ENCODE measurements at regions not wholly inside any gene's neighbourhood (a gene's known extent, or its start where the extent isn't known, plus 50 kb on each side); places are given as distances from the start of the nearest gene placed in this dataset.

GRCh38 chr11:127766734-127767133 is 766.2 kb upstream of the KIRREL3 start:
- no peaks in the 10 kb centered on the region for H3K4me1 Mint-ChIP-seq (ENCODE audit: low read depth)
- no peak for TF ChIP-seq CTCF (IDR thresholded peaks at IDR 0.05)
- H3K27me3 Mint-ChIP-seq (ENCODE audit: insufficient read depth) = no peaks in the 10 kb centered on the region
- no peak overlapping the region for H3K4me3 Mint-ChIP-seq
- DNase-seq = no peak
- H3K27ac Mint-ChIP-seq = no peak overlapping the region
- no peaks in the 10 kb centered on the region for H3K9me3 Mint-ChIP-seq
- H3K36me3 Mint-ChIP-seq (ENCODE audit: low read depth) = no peaks in the 10 kb centered on the region

GRCh38 chr11:127738771-127739286 is 738.3 kb upstream of the KIRREL3 start:
- no peaks in the 10 kb centered on the region for H3K36me3 Mint-ChIP-seq (ENCODE audit: low read depth)
- no peak overlapping the region for H3K27ac Mint-ChIP-seq
- TF ChIP-seq CTCF (IDR thresholded peaks at IDR 0.05) = no peak
- H3K4me3 Mint-ChIP-seq = no peak overlapping the region
- H3K4me1 Mint-ChIP-seq (ENCODE audit: low read depth) = no peaks in the 10 kb centered on the region
- H3K27me3 Mint-ChIP-seq (ENCODE audit: insufficient read depth) = peaks cover 2% of the 10 kb centered on the region
- no peaks in the 10 kb centered on the region for H3K9me3 Mint-ChIP-seq
- no peak for DNase-seq

- DNase-seq = no peak
- no peak overlapping the region for H3K4me3 Mint-ChIP-seq
- no peak for TF ChIP-seq CTCF (IDR thresholded peaks at IDR 0.05)
- peaks cover 2% of the 10 kb centered on the region for H3K27me3 Mint-ChIP-seq (ENCODE audit: insufficient read depth)
- no peaks in the 10 kb centered on the region for H3K36me3 Mint-ChIP-seq (ENCODE audit: low read depth)
- no peaks in the 10 kb centered on the region for H3K4me1 Mint-ChIP-seq (ENCODE audit: low read depth)
- H3K9me3 Mint-ChIP-seq = no peaks in the 10 kb centered on the region
- no peak overlapping the region for H3K27ac Mint-ChIP-seq
These were observed 736.9 kb upstream of the KIRREL3 start for GRCh38 chr11:127737499-127737898.

GRCh38 chr11:127733552-127733951 is 733.0 kb upstream of the KIRREL3 start:
- Mint-ChIP-seq H3K4me1 (ENCODE audit: low read depth) (no peaks in the 10 kb centered on the region), H3K9me3 (peaks cover 6% of the 10 kb centered on the region; the same call in 1 of the 2 replicates), H3K27me3 (ENCODE audit: insufficient read depth) (no peaks in the 10 kb centered on the region), H3K27ac (no peak overlapping the region), H3K4me3 (no peak overlapping the region), H3K36me3 (ENCODE audit: low read depth) (no peaks in the 10 kb centered on the region; the same call in 1 of the 2 replicates)
- no peak for TF ChIP-seq CTCF (IDR thresholded peaks at IDR 0.05)
- no peak for DNase-seq

GRCh38 chr11:127726367-127726766 is 725.8 kb upstream of the KIRREL3 start:
- Mint-ChIP-seq H3K4me1 (ENCODE audit: low read depth) (no peaks in the 10 kb centered on the region), H3K4me3 (no peak overlapping the region), H3K27me3 (ENCODE audit: insufficient read depth) (peaks cover 6% of the 10 kb centered on the region), H3K9me3 (peaks cover 6% of the 10 kb centered on the region; the same call in 1 of the 2 replicates), H3K36me3 (ENCODE audit: low read depth) (no peaks in the 10 kb centered on the region; the same call in 1 of the 2 replicates), H3K27ac (no peak overlapping the region)
- DNase-seq = no peak
- no peak for TF ChIP-seq CTCF (IDR thresholded peaks at IDR 0.05)

- Mint-ChIP-seq H3K27ac (no peak overlapping the region), H3K4me3 (no peak overlapping the region), H3K27me3 (ENCODE audit: insufficient read depth) (peaks cover 6% of the 10 kb centered on the region), H3K4me1 (ENCODE audit: low read depth) (no peaks in the 10 kb centered on the region), H3K9me3 (no peaks in the 10 kb centered on the region), H3K36me3 (ENCODE audit: low read depth) (no peaks in the 10 kb centered on the region)
- DNase-seq = no peak
- no peak for TF ChIP-seq CTCF (IDR thresholded peaks at IDR 0.05)
These were observed 723.1 kb upstream of the KIRREL3 start for GRCh38 chr11:127723714-127724113.
